Glomerular visceral epithelial cell (primary cell): ENCODE measurements at regions not wholly inside any gene's neighbourhood (a gene's known extent, or its start where the extent isn't known, plus 50 kb on each side); places are given as distances from the start of the nearest gene placed in this dataset.

ENCODE experiments used
- DNase-seq: peaks from one replicate; pipeline ENCODE4 v3.0.0-alpha.2; 2016; ENCODE audit errors: extremely low spot score

GRCh38 chr1:63116016-63116415 is 206.4 kb upstream of the FOXD3 start:
- DNase-seq: no peak

GRCh38 chr1:63119575-63120155 is 202.7 kb upstream of the FOXD3 start:
- no peak for DNase-seq

GRCh38 chr1:63122079-63122478 is 200.3 kb upstream of the FOXD3 start:
- no peak for DNase-seq

GRCh38 chr1:63124666-63125191 is 197.6 kb upstream of the FOXD3 start:
- DNase-seq: peak; percentile 83

- DNase-seq: no peak
Measured at GRCh38 chr1:63126104-63126503, 196.3 kb upstream of the FOXD3 start.

GRCh38 chr1:63127376-63127775 is 195.0 kb upstream of the FOXD3 start:
- no peak for DNase-seq

- no peak for DNase-seq
Measured at GRCh38 chr1:63128556-63128955, 193.8 kb upstream of the FOXD3 start.

- DNase-seq: no peak
Measured at GRCh38 chr1:63129184-63129583, 193.2 kb upstream of the FOXD3 start.

GRCh38 chr1:63129855-63130254 is 192.5 kb upstream of the FOXD3 start:
- no peak for DNase-seq

GRCh38 chr1:63134501-63135173 is 187.7 kb upstream of the FOXD3 start:
- DNase-seq: no peak

GRCh38 chr1:63135174-63135512 is 187.2 kb upstream of the FOXD3 start:
- DNase-seq: no peak

- DNase-seq: peak; percentile 22
Measured at GRCh38 chr1:63135801-63136200, 186.6 kb upstream of the FOXD3 start.

GRCh38 chr1:63142001-63142400 is 180.4 kb upstream of the FOXD3 start:
- no peak for DNase-seq

- no peak for DNase-seq
Measured at GRCh38 chr1:63143482-63143881, 178.9 kb upstream of the FOXD3 start.

GRCh38 chr1:63147783-63148182 is 174.6 kb upstream of the FOXD3 start:
- DNase-seq: no peak

GRCh38 chr1:63148825-63149645 is 173.3 kb upstream of the FOXD3 start:
- peak; percentile 58 for DNase-seq

- DNase-seq: no peak
Measured at GRCh38 chr1:63152572-63152971, 169.8 kb upstream of the FOXD3 start.

GRCh38 chr1:63155437-63155836 is 166.9 kb upstream of the FOXD3 start:
- DNase-seq: no peak

GRCh38 chr1:63157085-63157484 is 165.3 kb upstream of the FOXD3 start:
- no peak for DNase-seq

- DNase-seq: no peak
Measured at GRCh38 chr1:63169057-63169456, 153.3 kb upstream of the FOXD3 start.

GRCh38 chr1:63173161-63173560 is 149.2 kb upstream of the FOXD3 start:
- no peak for DNase-seq

GRCh38 chr1:63189677-63190076 is 132.7 kb upstream of the FOXD3 start:
- DNase-seq: no peak

GRCh38 chr1:63190171-63190570 is 132.2 kb upstream of the FOXD3 start:
- no peak for DNase-seq
